ENCODE measurements at regions not wholly inside any gene's neighbourhood (a gene's known extent, or its start where the extent isn't known, plus 50 kb on each side); places are given as distances from the start of the nearest gene placed in this dataset.

GRCh38 chr10:10132009-10132408 lies 885.7 kb upstream of the CELF2 start:
- Histone ChIP-seq H3K36me3 (ENCODE audit: control insufficient read depth, insufficient read depth, low read length) (no peaks in the 10 kb centered on the region), H3K4me3 (ENCODE audit: insufficient read depth, low read depth, low read length) (no peak overlapping the region), H3K18ac (ENCODE audit: low read depth, low read length) (no peak overlapping the region), H3K14ac (replicated peaks; ENCODE audit: low read depth, low read length) (no peak overlapping the region), H4K5ac (ENCODE audit: low read depth, low read length) (no peak overlapping the region), H4K20me1 (ENCODE audit: insufficient read depth, low read length) (no peaks in the 10 kb centered on the region), H3K4ac (ENCODE audit: low read depth, low read length) (no peak overlapping the region), H4K91ac (ENCODE audit: insufficient read depth, low read depth, low read length) (no peak overlapping the region), H2AK5ac (ENCODE audit: low read depth, low read length) (no peak overlapping the region), H2BK120ac (ENCODE audit: low read depth, low read length) (no peak overlapping the region), H3K23ac (ENCODE audit: low read depth, low read length) (no peak overlapping the region), H2AFZ (replicated peaks; ENCODE audit: low read length, poor library complexity) (no peak overlapping the region), H3K4me1 (ENCODE audit: control insufficient read depth, insufficient read depth, low read length) (peaks cover 2% of the 10 kb centered on the region; the same call in 1 of the 2 replicates), H2BK5ac (ENCODE audit: low read depth, low read length, poor library complexity, severe bottlenecking) (no peak overlapping the region), H2AK9ac (replicated peaks; ENCODE audit: low read depth, low read length, poor library complexity) (no peak overlapping the region), H2BK15ac (ENCODE audit: low read depth, low read length) (no peak overlapping the region), H3K9me3 (ENCODE audit: control insufficient read depth, insufficient read depth, low read length) (no peaks in the 10 kb centered on the region), H3K27ac (ENCODE audit: insufficient read depth, low read length) (no peak overlapping the region), H3K79me1 (ENCODE audit: low read depth in 1 of 2, low read length in 2 of 2) (no peaks in the 10 kb centered on the region), H3K56ac (ENCODE audit: extremely low read depth, insufficient read depth, low read length) (no peak overlapping the region), H2BK20ac (ENCODE audit: low read depth, low read length) (no peak overlapping the region), H3K9me1 (ENCODE audit: insufficient read depth, low read length) (no peaks in the 10 kb centered on the region), H3K27me3 (ENCODE audit: control insufficient read depth, insufficient read depth, low read length) (no peaks in the 10 kb centered on the region), H3K9ac (ENCODE audit: low read depth, low read length) (no peak overlapping the region), H4K8ac (ENCODE audit: low read depth in 2 of 2, low read length in 2 of 2) (no peak overlapping the region), H3K4me2 (ENCODE audit: low read depth, low read length) (no peak overlapping the region)
- POLR2A ChIA-PET (ENCODE audit: unreplicated experiment) = no interaction called here
- DNase-seq (no peak), ATAC-seq (ENCODE audit: low read depth) (no peak)
- CTCF ChIA-PET = no interaction called here
- dilution Hi-C loops (cut with HindIII; ENCODE audit: low sequenced_read_pairs, unreplicated experiment) (no loop called here), intact Hi-C loops (cut with micrococcal nuclease) (no loop called here), in situ Hi-C loops (cut with MboI; ENCODE audit: low sequenced_read_pairs) (no loop called here)
- TF ChIP-seq BHLHE40 (IDR thresholded peaks at IDR 0.05; ENCODE audit: low read depth, low read length) = no peak
- WGBS, 2 experiments (ENCODE audit: extremely low coverage in 2 of 2, insufficient read length in 1 of 2) = no CpG with 5 or more reads among the region's 1 CpG
- no TSS peak for BruUV-seq (replicated peaks)

Data from IMR-90 (cell line).